Liver (tissue), 8 donors: ENCODE measurements at regions not wholly inside any gene's neighbourhood (a gene's known extent, or its start where the extent isn't known, plus 50 kb on each side); places are given as distances from the start of the nearest gene placed in this dataset.

Experiments
- DNase-seq: peaks from one replicate; pipeline ENCODE4 v3.0.0-alpha.2; 2017; ENCODE audit warnings: low spot score
- H3K27ac ChIP-seq, 2 donors: one replicate each; pipeline ENCODE4 v1.7.0; 2013; ENCODE audit warnings: inconsistent platforms in 2 of 2, low read length in 2 of 2, control low read depth in 1 of 2, low read depth in 1 of 2, mild to moderate bottlenecking in 1 of 2
- H3K27me3 ChIP-seq, 4 donors: one replicate each; pipeline versions ENCODE4 v1.6.1 to v1.7.0; 2013; ENCODE audit warnings: low read length in 3 of 4, inconsistent platforms in 1 of 4, mild to moderate bottlenecking in 1 of 4, moderate library complexity in 1 of 4; ENCODE audit not compliant: control insufficient read depth in 4 of 4, insufficient read depth in 4 of 4
- H3K36me3 ChIP-seq, 4 donors: one replicate each; pipeline versions ENCODE4 v1.6.1 to v1.7.0; 2013; ENCODE audit warnings: low read length in 3 of 4, mild to moderate bottlenecking in 3 of 4, low read depth in 1 of 4, moderate library complexity in 1 of 4; ENCODE audit not compliant: control insufficient read depth in 4 of 4, insufficient read depth in 3 of 4
- H3K4me1 ChIP-seq, 4 donors: one replicate each; pipeline versions ENCODE4 v1.6.1 to v1.7.0; 2013; ENCODE audit warnings: low read length in 3 of 4, mild to moderate bottlenecking in 3 of 4, moderate library complexity in 1 of 4; ENCODE audit not compliant: control insufficient read depth in 4 of 4, insufficient read depth in 4 of 4
- H3K4me3 ChIP-seq, 3 donors: one replicate each; pipeline versions ENCODE4 v1.6.1 to v1.7.0; 2013; ENCODE audit warnings: low read length in 3 of 3, control low read depth in 1 of 3, low read depth in 1 of 3, mild to moderate bottlenecking in 1 of 3
- H3K9ac ChIP-seq, 2 donors: one replicate each; pipeline ENCODE4 v1.7.0; 2013; ENCODE audit warnings: low read length in 2 of 2, mild to moderate bottlenecking in 2 of 2, moderate library complexity in 2 of 2, control low read depth in 1 of 2, low read depth in 1 of 2
- H3K9me3 ChIP-seq, 4 donors: one replicate each; pipeline versions ENCODE4 v1.6.1 to v1.7.0; 2013; ENCODE audit warnings: low read length in 3 of 4; ENCODE audit not compliant: control insufficient read depth in 4 of 4
- ATF3 ChIP-seq: IDR thresholded peaks from 2 replicates; pipeline ENCODE4 v1.6.1; 2016; ENCODE audit warnings: antibody characterized with exemption
- EGR1 ChIP-seq, 2 donors: IDR thresholded peaks; 2 replicates each; pipeline ENCODE4 v1.6.1; 2016 to 2018; ENCODE audit warnings: antibody characterized with exemption in 2 of 2, low read depth in 2 of 2
- FOXA1 ChIP-seq: IDR thresholded peaks from 2 replicates; pipeline ENCODE4 v1.6.1; 2016; ENCODE audit warnings: antibody characterized with exemption
- FOXA2 ChIP-seq: IDR thresholded peaks from 2 replicates; pipeline ENCODE4 v1.6.1; 2016; ENCODE audit warnings: antibody characterized with exemption
- GABPA ChIP-seq, 2 donors: IDR thresholded peaks in 1 of 2; conservative IDR thresholded peaks in 1 of 2; 2 replicates each; pipeline ENCODE4 v1.6.1; 2016; ENCODE audit warnings: antibody characterized with exemption in 2 of 2, mild to moderate bottlenecking in 1 of 2, moderate library complexity in 1 of 2
- HNF4A ChIP-seq, 2 donors: conservative IDR thresholded peaks; 2 replicates each; pipeline ENCODE4 v1.6.1; 2016; ENCODE audit warnings: antibody characterized with exemption in 2 of 2, mild to moderate bottlenecking in 2 of 2
- HNF4G ChIP-seq: IDR thresholded peaks from 2 replicates; pipeline ENCODE4 v1.6.1; 2016; ENCODE audit warnings: antibody characterized with exemption
- JUND ChIP-seq, 2 donors: IDR thresholded peaks; 2 replicates each; pipeline ENCODE4 v1.6.1; 2016; ENCODE audit warnings: antibody characterized with exemption in 2 of 2
- MAX ChIP-seq: IDR thresholded peaks from 2 replicates; pipeline ENCODE4 v1.6.1; 2016; ENCODE audit warnings: antibody characterized with exemption
- NR2F2 ChIP-seq: IDR thresholded peaks from 2 replicates; pipeline ENCODE4 v1.6.1; 2016; ENCODE audit warnings: antibody characterized with exemption
- RAD21 ChIP-seq, 2 donors: IDR thresholded peaks; 2 replicates each; pipeline ENCODE4 v1.6.1; 2016; ENCODE audit warnings: antibody characterized with exemption in 2 of 2, mild to moderate bottlenecking in 2 of 2
- RXRA ChIP-seq, 2 donors: IDR thresholded peaks; 2 replicates each; pipeline ENCODE4 v1.6.1; 2017 to 2018; ENCODE audit warnings: antibody characterized with exemption in 2 of 2, mild to moderate bottlenecking in 1 of 2
- SP1 ChIP-seq: IDR thresholded peaks from 2 replicates; pipeline ENCODE4 v1.6.1; 2018; ENCODE audit warnings: antibody characterized with exemption, mild to moderate bottlenecking
- TAF1 ChIP-seq: conservative IDR thresholded peaks from 2 replicates; pipeline ENCODE4 v1.6.1; 2016; ENCODE audit warnings: antibody characterized with exemption, mild to moderate bottlenecking
- YY1 ChIP-seq: IDR thresholded peaks from 2 replicates; pipeline ENCODE4 v1.6.1; 2016; ENCODE audit warnings: antibody characterized with exemption, mild to moderate bottlenecking
- ZBTB33 ChIP-seq: IDR thresholded peaks from 2 replicates; pipeline ENCODE4 v1.6.1; 2016; ENCODE audit warnings: antibody characterized with exemption
- WGBS: extraction: QIAGEN DNeasy Blood & Tissue Kit; methylation state at CpG from one replicate; pipeline ENCODE4 v1.1.7; 2013; 5-methylcytosine and 5-hydroxymethylcytosine counted together
- TF ChIP-seq, protein P1 (sequence below): fragments of 150-350 bp; IDR thresholded peaks from 2 replicates; pipeline ENCODE4 v1.5.1; 2017; ENCODE audit warnings: improper control_type of control experiment, low read depth, low read length; ENCODE audit not compliant: missing input control
- donor health status: healthy.
- donor health status: healthy.
- donor health status: healthy.
- donor health status: healthy.
- donor health status: healthy.

- no peak overlapping the region for H3K27ac ChIP-seq
- H3K4me3 ChIP-seq: no peak overlapping the region
- H3K36me3 ChIP-seq: no peaks in the 10 kb centered on the region
- H3K4me1 ChIP-seq: no peaks in the 10 kb centered on the region
- H3K9me3 ChIP-seq: no peaks in the 10 kb centered on the region
- TF ChIP-seq FOXA2: no peak
- no peak for TF ChIP-seq YY1
- no peak for TF ChIP-seq RAD21 (IDR thresholded peaks at IDR 0.05)
- TF ChIP-seq SP1: no peak
- no peak for TF ChIP-seq TAF1
- no peak for TF ChIP-seq RXRA (IDR thresholded peaks at IDR 0.05)
- no peak for TF ChIP-seq GABPA (IDR thresholded peaks at IDR 0.05 in 1 of 2, conservative IDR thresholded peaks at IDR 0.05 in 1 of 2)
- TF ChIP-seq EGR1 (IDR thresholded peaks at IDR 0.05; ENCODE audit: low read depth in 2 of 2): no peak
- TF ChIP-seq HNF4G: no peak
- no peak for TF ChIP-seq NR2F2
- TF ChIP-seq FOXA1: no peak
- no peak for TF ChIP-seq MAX
- TF ChIP-seq ZBTB33: no peak
- no peak for DNase-seq
- no peak overlapping the region for H3K9ac ChIP-seq
- WGBS: 62% methylated on average over 5 of the region's 5 CpGs
- peaks cover 0 to 3% (median 0%) of the 10 kb centered on the region in 4 donors for H3K27me3 ChIP-seq
These were observed 185.4 kb upstream of the ZFHX3 start for GRCh38 chr16:73233329-73233765.

DNA sequence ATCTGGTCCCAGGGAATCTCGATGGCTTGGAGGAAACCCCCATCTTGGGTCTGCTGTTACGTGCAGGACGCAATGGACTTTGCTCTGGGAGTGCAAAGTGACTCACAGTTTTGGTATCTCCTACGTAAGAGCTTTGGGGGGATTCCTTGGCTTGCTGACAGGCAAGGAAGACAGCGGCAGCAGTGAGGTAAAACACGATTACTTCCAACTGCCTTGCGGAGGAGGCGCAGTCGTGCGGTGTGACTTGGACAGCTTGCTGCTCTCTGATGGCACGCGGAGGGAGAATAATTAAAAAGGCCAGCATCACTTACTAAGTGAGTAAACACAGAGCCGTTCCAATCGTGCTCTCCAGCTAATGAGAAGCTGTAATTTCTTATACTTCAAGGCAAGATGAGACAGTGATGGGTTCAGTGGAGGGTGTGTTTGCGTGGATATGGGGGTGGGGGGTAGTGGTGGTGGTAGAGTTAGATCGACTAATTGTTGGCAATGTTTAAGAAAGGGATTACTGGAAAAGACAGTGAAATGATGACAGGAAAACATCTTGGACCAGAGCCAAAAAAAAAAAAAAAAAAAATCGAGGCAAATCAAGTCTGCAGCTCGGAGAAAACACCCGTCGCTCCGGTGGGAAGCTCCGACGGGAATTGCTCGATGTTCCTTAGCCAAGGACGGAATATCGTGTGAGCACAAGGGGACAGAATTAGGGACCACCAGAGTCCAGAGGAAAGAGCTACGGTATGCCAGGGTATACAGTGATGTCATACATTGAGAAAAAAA is 184.8 kb upstream of the ZFHX3 start:
- H3K9ac ChIP-seq: peak overlapping the region in 1 of 2 donors; percentile 28
- TF ChIP-seq JUND (IDR thresholded peaks at IDR 0.05) (peak; percentile 37 to 61), HNF4G (no peak), FOXA1 (no peak), HNF4A (conservative IDR thresholded peaks at IDR 0.05) (peak; percentile 7 to 17)

GRCh38 chr16:73231944-73232554 is 184.1 kb upstream of the ZFHX3 start:
- TF ChIP-seq JUND (IDR thresholded peaks at IDR 0.05): no peak
- no peak for TF ChIP-seq YY1
- TF ChIP-seq, protein P1, sequence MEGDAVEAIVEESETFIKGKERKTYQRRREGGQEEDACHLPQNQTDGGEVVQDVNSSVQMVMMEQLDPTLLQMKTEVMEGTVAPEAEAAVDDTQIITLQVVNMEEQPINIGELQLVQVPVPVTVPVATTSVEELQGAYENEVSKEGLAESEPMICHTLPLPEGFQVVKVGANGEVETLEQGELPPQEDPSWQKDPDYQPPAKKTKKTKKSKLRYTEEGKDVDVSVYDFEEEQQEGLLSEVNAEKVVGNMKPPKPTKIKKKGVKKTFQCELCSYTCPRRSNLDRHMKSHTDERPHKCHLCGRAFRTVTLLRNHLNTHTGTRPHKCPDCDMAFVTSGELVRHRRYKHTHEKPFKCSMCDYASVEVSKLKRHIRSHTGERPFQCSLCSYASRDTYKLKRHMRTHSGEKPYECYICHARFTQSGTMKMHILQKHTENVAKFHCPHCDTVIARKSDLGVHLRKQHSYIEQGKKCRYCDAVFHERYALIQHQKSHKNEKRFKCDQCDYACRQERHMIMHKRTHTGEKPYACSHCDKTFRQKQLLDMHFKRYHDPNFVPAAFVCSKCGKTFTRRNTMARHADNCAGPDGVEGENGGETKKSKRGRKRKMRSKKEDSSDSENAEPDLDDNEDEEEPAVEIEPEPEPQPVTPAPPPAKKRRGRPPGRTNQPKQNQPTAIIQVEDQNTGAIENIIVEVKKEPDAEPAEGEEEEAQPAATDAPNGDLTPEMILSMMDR: no peak
- TF ChIP-seq EGR1 (IDR thresholded peaks at IDR 0.05; ENCODE audit: low read depth in 2 of 2): no peak
- TF ChIP-seq MAX: no peak
- TF ChIP-seq ATF3: no peak
- TF ChIP-seq HNF4A (conservative IDR thresholded peaks at IDR 0.05): no peak
- TF ChIP-seq ZBTB33: no peak
- TF ChIP-seq FOXA2: no peak
- Histone ChIP-seq H3K36me3 (no peaks in the 10 kb centered on the region), H3K9ac (no peak overlapping the region), H3K4me3 (peak overlapping the region in 1 of 3 donors; percentile 19), H3K4me1 (no peaks in the 10 kb centered on the region), H3K9me3 (no peaks in the 10 kb centered on the region), H3K27ac (no peak overlapping the region), H3K27me3 (peaks cover 0 to 3% (median 0%) of the 10 kb centered on the region in 4 donors)
- WGBS: 65% methylated on average over 26 of the region's 26 CpGs
- no peak for DNase-seq

More for the DNA sequence above, 184.8 kb upstream of the ZFHX3 start:
- WGBS: 58% methylated on average over 27 of the region's 27 CpGs
- Histone ChIP-seq H3K4me3 (no peak overlapping the region), H3K4me1 (no peaks in the 10 kb centered on the region), H3K36me3 (no peaks in the 10 kb centered on the region), H3K27ac (no peak overlapping the region), H3K27me3 (peaks cover 0 to 3% (median 0%) of the 10 kb centered on the region in 4 donors), H3K9me3 (no peaks in the 10 kb centered on the region)
- DNase-seq: no peak
